Fibroblast of skin of abdomen (primary cell): ENCODE measurements at regions not wholly inside any gene's neighbourhood (a gene's known extent, or its start where the extent isn't known, plus 50 kb on each side); places are given as distances from the start of the nearest gene placed in this dataset.
"Not testable (repeated sequence)": the region's sequence is repeated elsewhere in the genome, so short reads cannot be mapped to it uniquely, and the experiment has no call there.

Source experiments
- DNase-seq: peaks from one replicate; pipeline ENCODE4 v3.0.0-alpha.2; 2013

- no peak for DNase-seq
Measured at GRCh38 chr9:83191154-83191553, 128.2 kb upstream of the RASEF start.

GRCh38 chr9:83189026-83189425 lies 126.1 kb upstream of the RASEF start:
- DNase-seq, result not testable (repeated sequence)

GRCh38 chr9:83188277-83188676 lies 125.3 kb upstream of the RASEF start:
- DNase-seq, result no peak

GRCh38 chr9:83186155-83186737 lies 123.3 kb upstream of the RASEF start:
- no peak for DNase-seq

- DNase-seq, result no peak
Measured at GRCh38 chr9:83185488-83186154, 122.7 kb upstream of the RASEF start.

GRCh38 chr9:83183621-83184020 lies 120.7 kb upstream of the RASEF start:
- no peak for DNase-seq

- no peak for DNase-seq
Measured at GRCh38 chr9:83182071-83182470, 119.1 kb upstream of the RASEF start.

GRCh38 chr9:83178717-83179116 lies 115.8 kb upstream of the RASEF start:
- no peak for DNase-seq

- DNase-seq, result no peak
Measured at GRCh38 chr9:83177747-83178146, 114.8 kb upstream of the RASEF start.

GRCh38 chr9:83167126-83167525 lies 104.2 kb upstream of the RASEF start:
- no peak for DNase-seq

- no peak for DNase-seq
Measured at GRCh38 chr9:83166372-83166771, 103.4 kb upstream of the RASEF start.

- DNase-seq, result no peak
Measured at GRCh38 chr9:83155733-83156132, 92.8 kb upstream of the RASEF start.

- DNase-seq, result no peak
Measured at GRCh38 chr9:83154821-83155220, 91.9 kb upstream of the RASEF start.

- DNase-seq, result peak; percentile 40
Measured at GRCh38 chr9:83154087-83154736, 91.3 kb upstream of the RASEF start.

- DNase-seq, result no peak
Measured at GRCh38 chr9:83153030-83153429, 90.1 kb upstream of the RASEF start.

GRCh38 chr9:83151627-83152137 lies 88.7 kb upstream of the RASEF start:
- no peak for DNase-seq

GRCh38 chr9:83147315-83148149 lies 84.6 kb upstream of the RASEF start:
- DNase-seq, result no peak

- no peak for DNase-seq
Measured at GRCh38 chr9:83146325-83146724, 83.4 kb upstream of the RASEF start.

- DNase-seq, result no peak
Measured at GRCh38 chr9:83144492-83144891, 81.5 kb upstream of the RASEF start.

- no peak for DNase-seq
Measured at GRCh38 chr9:83142389-83142788, 79.4 kb upstream of the RASEF start.

- no peak for DNase-seq
Measured at GRCh38 chr9:83141887-83142286, 78.9 kb upstream of the RASEF start.

GRCh38 chr9:83140061-83140460 lies 77.1 kb upstream of the RASEF start:
- no peak for DNase-seq
